Ovary (tissue), 7 donors: ENCODE measurements at regions not wholly inside any gene's neighbourhood (a gene's known extent, or its start where the extent isn't known, plus 50 kb on each side); places are given as distances from the start of the nearest gene placed in this dataset.

Source experiments
- DNase-seq, 5 donors: peaks; one replicate each; pipeline ENCODE4 v3.0.0-alpha.2; 2019 to 2020
- H3K27ac ChIP-seq, 2 donors: fragments of 200-600 bp; one replicate each; pipeline versions ENCODE4 v1.5.1 to v1.8.0; 2019 to 2022
- H3K27me3 ChIP-seq: fragments of 200-600 bp; one replicate; pipeline ENCODE4 v1.8.0; 2022
- H3K36me3 ChIP-seq: fragments of 200-600 bp; sonication (generic); one replicate; pipeline ENCODE4 v1.5.1; 2019
- H3K4me1 ChIP-seq: one replicate; pipeline ENCODE4 v1.8.1; 2013; ENCODE audit warnings: mild to moderate bottlenecking, moderate library complexity; ENCODE audit not compliant: insufficient read depth
- H3K4me3 ChIP-seq: fragments of 200-600 bp; sonication (generic); one replicate; pipeline ENCODE4 v1.5.1; 2017
- H3K9me3 ChIP-seq, 2 donors: fragments of 200-600 bp in 1 of 2; sonication (generic) in 1 of 2; one replicate each; pipeline versions ENCODE4 v1.5.1 to v1.8.1; 2013 to 2019; ENCODE audit warnings: mild to moderate bottlenecking in 1 of 2, moderate library complexity in 1 of 2
- CTCF ChIP-seq, 3 donors: fragments of 450-650 bp in 2 of 3; fragments of 200-600 bp in 1 of 3; IDR thresholded peaks; one replicate each; pipeline versions ENCODE4 v1.5.1 to v1.8.0; 2016 to 2022; ENCODE audit warnings: antibody characterized with exemption in 3 of 3, mild to moderate bottlenecking in 1 of 3
- EP300 ChIP-seq: sonication (generic); formaldehyde crosslinking; IDR thresholded peaks from one replicate; pipeline ENCODE4 v1.6.1; 2017; ENCODE audit warnings: antibody characterized with exemption
- POLR2A ChIP-seq: fragments of 450-650 bp; IDR thresholded peaks from one replicate; pipeline ENCODE4 v1.6.1; 2017; ENCODE audit warnings: antibody characterized with exemption, mild to moderate bottlenecking, moderate library complexity
- WGBS, 3 donors: extraction: QIAGEN DNeasy Blood & Tissue Kit in 1 of 3; methylation state at CpG; one replicate each; pipeline versions ENCODE4 v1.1.5 to v1.1.7; 2013 to 2017; 5-methylcytosine and 5-hydroxymethylcytosine counted together
- intact Hi-C, 4 donors: fragments of 100-400 bp; cut with DNase I; formaldehyde crosslinking; loops; one replicate each; pipeline versions ENCODE4 v1.11.0 to v1.15.1; 2022 to 2023
- donor health status: DM: no; HTN: no; CAD: no; lungs with moderate emphysema.
- donor health status: DM: no; HTN: no; CAD: no.
- donor health status: Bipolar disorder and iron deficiency.
- donor health status: DM: no; HTN: no; CAD: no.
- donor health status: DM: yes; HTN: yes; CAD: no.

GRCh38 chr1:87264976-87265375 is 63.7 kb upstream of the LMO4 start:
- H3K27me3 ChIP-seq, result no peaks in the 10 kb centered on the region
- intact Hi-C loops, result no loop called here
- no peaks in the 10 kb centered on the region for H3K36me3 ChIP-seq
- no peak overlapping the region for H3K4me3 ChIP-seq
- no peak overlapping the region for H3K27ac ChIP-seq
- 64 to 82% (median 80%) methylated on average over 3 of the region's 3 CpGs for WGBS, 3 donors
- DNase-seq, result no peak
- H3K4me1 ChIP-seq, result no peaks in the 10 kb centered on the region
- TF ChIP-seq EP300 (no peak), CTCF (IDR thresholded peaks at IDR 0.05) (no peak), POLR2A (no peak)
- no peaks in the 10 kb centered on the region for H3K9me3 ChIP-seq

- no peaks in the 10 kb centered on the region for H3K36me3 ChIP-seq
- H3K27me3 ChIP-seq, result no peaks in the 10 kb centered on the region
- no peak for TF ChIP-seq CTCF (IDR thresholded peaks at IDR 0.05)
- no peak for TF ChIP-seq POLR2A
- no peak for TF ChIP-seq EP300
- no peak overlapping the region for H3K4me3 ChIP-seq
- no peak for DNase-seq
- H3K9me3 ChIP-seq, result no peaks in the 10 kb centered on the region
- no peak overlapping the region for H3K27ac ChIP-seq
- H3K4me1 ChIP-seq, result no peaks in the 10 kb centered on the region
- intact Hi-C loops, result no loop called here
- WGBS, 3 donors, result 93 to 96% (median 94%) methylated on average over 3 of the region's 3 CpGs
These were observed 62.9 kb upstream of the LMO4 start for GRCh38 chr1:87265786-87266185.

GRCh38 chr1:87268111-87268510 is 60.6 kb upstream of the LMO4 start:
- 67 to 78% (median 70%) methylated on average over 3 of the region's 3 CpGs for WGBS, 3 donors
- H3K36me3 ChIP-seq, result no peaks in the 10 kb centered on the region
- no peak overlapping the region for H3K4me3 ChIP-seq
- H3K9me3 ChIP-seq, result no peaks in the 10 kb centered on the region
- intact Hi-C loops, result no loop called here
- H3K4me1 ChIP-seq, result no peaks in the 10 kb centered on the region
- no peak for DNase-seq
- no peak for TF ChIP-seq EP300
- TF ChIP-seq POLR2A, result no peak
- no peak for TF ChIP-seq CTCF (IDR thresholded peaks at IDR 0.05)
- no peak overlapping the region for H3K27ac ChIP-seq
- H3K27me3 ChIP-seq, result no peaks in the 10 kb centered on the region

- Histone ChIP-seq H3K27ac (no peak overlapping the region), H3K4me3 (no peak overlapping the region), H3K4me1 (no peaks in the 10 kb centered on the region), H3K27me3 (no peaks in the 10 kb centered on the region), H3K36me3 (no peaks in the 10 kb centered on the region), H3K9me3 (no peaks in the 10 kb centered on the region)
- DNase-seq, result no peak
- intact Hi-C loops, result no loop called here
- WGBS, 3 donors, result 0 to 42% (median 32%) methylated on average over 1 of the region's 1 CpG
- TF ChIP-seq CTCF (IDR thresholded peaks at IDR 0.05), result no peak
- no peak for TF ChIP-seq POLR2A
- TF ChIP-seq EP300, result no peak
These were observed 58.8 kb upstream of the LMO4 start for GRCh38 chr1:87269921-87270320.

- Histone ChIP-seq H3K27ac (no peak overlapping the region), H3K4me3 (no peak overlapping the region), H3K27me3 (no peaks in the 10 kb centered on the region), H3K9me3 (no peaks in the 10 kb centered on the region), H3K4me1 (no peaks in the 10 kb centered on the region), H3K36me3 (no peaks in the 10 kb centered on the region)
- intact Hi-C loops, result no loop called here
- 12 to 21% (median 16%) methylated on average over 1 of the region's 1 CpG for WGBS, 3 donors
- TF ChIP-seq CTCF (IDR thresholded peaks at IDR 0.05) (no peak), EP300 (no peak), POLR2A (no peak)
- DNase-seq, result no peak
These were observed 55.4 kb upstream of the LMO4 start for GRCh38 chr1:87273291-87273690.
